Activated B cell treated with CpG ODN at 0.5 μM for 24 hours (primary cell): ENCODE measurements at regions not wholly inside any gene's neighbourhood (a gene's known extent, or its start where the extent isn't known, plus 50 kb on each side); places are given as distances from the start of the nearest gene placed in this dataset.

Experiments
- ATAC-seq: fragments of 200-7000 bp; cut with Tn5 transposase; one replicate; pipeline ENCODE4 v1.10.0; 2021; ENCODE audit warnings: low read depth, mild to moderate bottlenecking, moderate library complexity
- CTCF ChIA-PET: fragments of 350-600 bp; sonication (Branson Sonifier 250); formaldehyde crosslinking; loops from one replicate; lab custom pipeline; 2021; ENCODE audit warnings: antibody characterized with exemption; lab: Charles Lee
- POLR2A ChIA-PET: fragments of 350-600 bp; sonication (Branson Sonifier 250); formaldehyde crosslinking; loops from one replicate; lab custom pipeline; 2021; ENCODE audit warnings: antibody characterized with exemption; lab: Charles Lee
- DNase-seq: peaks from one replicate; pipeline ENCODE4 v3.0.0; 2022
- H3K27ac Mint-ChIP-seq: one replicate; pipeline ENCODE4 v1.8.0; 2020; ENCODE audit warnings: mixed read lengths
- H3K27me3 Mint-ChIP-seq: one replicate; pipeline ENCODE4 v1.8.0; 2021; ENCODE audit warnings: mixed read lengths
- H3K36me3 Mint-ChIP-seq: one replicate; pipeline ENCODE4 v1.8.0; 2021; ENCODE audit warnings: low read depth, mixed read lengths
- H3K4me1 Mint-ChIP-seq: one replicate; pipeline ENCODE4 v1.8.0; 2021; ENCODE audit warnings: mixed read lengths
- H3K4me3 Mint-ChIP-seq: one replicate; pipeline ENCODE4 v1.8.0; 2020; ENCODE audit warnings: mild to moderate bottlenecking, mixed read lengths
- H3K9me3 Mint-ChIP-seq: one replicate; pipeline ENCODE4 v1.8.0; 2020; ENCODE audit warnings: mixed read lengths
- CTCF ChIP-seq: fragments of 200-600 bp; IDR thresholded peaks from one replicate; pipeline ENCODE4 v1.8.0; 2022; ENCODE audit warnings: antibody characterized with exemption, mild to moderate bottlenecking
- intact Hi-C: fragments of 100-400 bp; cut with micrococcal nuclease; formaldehyde crosslinking; loops from one replicate; pipeline ENCODE4 v1.15.1; 2024

- DNase-seq (no peak), ATAC-seq (no peak)
- CTCF ChIA-PET = no interaction called here
- Mint-ChIP-seq H3K4me1 (no peaks in the 10 kb centered on the region), H3K9me3 (peaks cover 17% of the 10 kb centered on the region), H3K4me3 (no peak overlapping the region), H3K36me3 (no peaks in the 10 kb centered on the region), H3K27ac (no peak overlapping the region), H3K27me3 (peaks cover 6% of the 10 kb centered on the region)
- POLR2A ChIA-PET = no interaction called here
- TF ChIP-seq CTCF = no peak
- intact Hi-C loops = no loop called here
Measured at GRCh38 chr16:6481894-6482293, 850.8 kb upstream of the RBFOX1 start.

GRCh38 chr16:6453742-6454141 lies 878.9 kb upstream of the RBFOX1 start:
- CTCF ChIA-PET = no interaction called here
- ATAC-seq = no peak
- no peaks in the 10 kb centered on the region for H3K36me3 Mint-ChIP-seq
- no peak overlapping the region for H3K4me3 Mint-ChIP-seq
- H3K27ac Mint-ChIP-seq = no peak overlapping the region
- peaks cover 13% of the 10 kb centered on the region for H3K9me3 Mint-ChIP-seq
- H3K27me3 Mint-ChIP-seq = no peaks in the 10 kb centered on the region
- H3K4me1 Mint-ChIP-seq = no peaks in the 10 kb centered on the region
- intact Hi-C loops = no loop called here
- no peak for DNase-seq
- POLR2A ChIA-PET = no interaction called here
- no peak for TF ChIP-seq CTCF

- DNase-seq (no peak), ATAC-seq (no peak)
- H3K36me3 Mint-ChIP-seq = no peaks in the 10 kb centered on the region
- H3K9me3 Mint-ChIP-seq = peaks cover 8% of the 10 kb centered on the region
- no peak overlapping the region for H3K4me3 Mint-ChIP-seq
- no peaks in the 10 kb centered on the region for H3K4me1 Mint-ChIP-seq
- ChIA-PET POLR2A (no interaction called here), CTCF (no interaction called here)
- no peak for TF ChIP-seq CTCF
- intact Hi-C loops = no loop called here
- H3K27me3 Mint-ChIP-seq = no peaks in the 10 kb centered on the region
- no peak overlapping the region for H3K27ac Mint-ChIP-seq
Measured at GRCh38 chr16:6447021-6447790, 885.4 kb upstream of the RBFOX1 start.

- Mint-ChIP-seq H3K27ac (no peak overlapping the region), H3K4me3 (no peak overlapping the region), H3K27me3 (no peaks in the 10 kb centered on the region), H3K36me3 (no peaks in the 10 kb centered on the region), H3K4me1 (no peaks in the 10 kb centered on the region), H3K9me3 (peaks cover 6% of the 10 kb centered on the region)
- ATAC-seq = no peak
- CTCF ChIA-PET = no interaction called here
- intact Hi-C loops = no loop called here
- POLR2A ChIA-PET = no interaction called here
- no peak for DNase-seq
- no peak for TF ChIP-seq CTCF
Measured at GRCh38 chr16:6446370-6446769, 886.3 kb upstream of the RBFOX1 start.

GRCh38 chr16:6439129-6439528 lies 893.5 kb upstream of the RBFOX1 start:
- intact Hi-C loops = no loop called here
- Mint-ChIP-seq H3K9me3 (peaks cover 8% of the 10 kb centered on the region), H3K36me3 (no peaks in the 10 kb centered on the region), H3K4me1 (no peaks in the 10 kb centered on the region), H3K27me3 (no peaks in the 10 kb centered on the region), H3K27ac (no peak overlapping the region), H3K4me3 (no peak overlapping the region)
- no peak for TF ChIP-seq CTCF
- DNase-seq (no peak), ATAC-seq (no peak)
- CTCF ChIA-PET = no interaction called here
- POLR2A ChIA-PET = no interaction called here
